Endothelial cell of umbilical vein (primary cell): ENCODE measurements at regions not wholly inside any gene's neighbourhood (a gene's known extent, or its start where the extent isn't known, plus 50 kb on each side); places are given as distances from the start of the nearest gene placed in this dataset.

ENCODE experiments used
- BruUV-seq: library from RNA; stranded (reverse); fragments of 400-500 nt; replicated peaks from 2 replicates; lab custom pipeline; 2021; lab: Mats Ljungman, UMichigan
- CTCF ChIA-PET: fragments of 300-600, 350-600 bp; sonication (Branson Sonifier 250); formaldehyde crosslinking; loops from one replicate; lab custom pipeline; 2021; ENCODE audit warnings: antibody characterized with exemption, inconsistent platforms; lab: Charles Lee
- POLR2A ChIA-PET: fragments of 300-600, 350-600 bp; sonication (Branson Sonifier 250); formaldehyde crosslinking; loops from one replicate; lab custom pipeline; 2021; ENCODE audit warnings: antibody characterized with exemption, inconsistent platforms; lab: Charles Lee
- DNase-seq: peaks from one replicate; pipeline ENCODE4 v3.0.0-alpha.2; 2011; ENCODE audit warnings: low read depth, low spot score
- FAIRE-seq: peaks from 2 replicates; lab custom pipeline; 2011; peaks lifted over from hg19 to GRCh38; lab: Jason Lieb, UNC
- H2AFZ ChIP-seq: 2 replicates; pipeline ENCODE4 v1.6.0; 2012; ENCODE audit warnings: low read depth, low read length, control low read depth, inconsistent platforms
- H3K27ac ChIP-seq: 2 replicates; pipeline ENCODE4 v1.5.1; 2011; ENCODE audit warnings: low read depth, mild to moderate bottlenecking, control low read depth, low read length, moderate library complexity; ENCODE audit not compliant: insufficient read depth
- H3K27me3 ChIP-seq, 2 experiments: 2 replicates each; pipeline versions ENCODE4 v1.6.0 to v1.6.1; 2011; ENCODE audit warnings: low read length in 2 of 2, mixed read lengths in 1 of 2; ENCODE audit not compliant: control insufficient read depth in 2 of 2, insufficient read depth in 2 of 2
- H3K36me3 ChIP-seq, 2 experiments: 2 replicates in 1 of 2; 3 replicates in 1 of 2; pipeline ENCODE4 v1.5.1; 2011; ENCODE audit warnings: low read length in 2 of 2, mild to moderate bottlenecking in 1 of 2, moderate library complexity in 1 of 2; ENCODE audit not compliant: control insufficient read depth in 2 of 2, insufficient read depth in 2 of 2; ENCODE audit errors: extremely low read depth in 1 of 2
- H3K4me1 ChIP-seq: 3 replicates; pipeline ENCODE4 v1.5.1; 2011; ENCODE audit warnings: mild to moderate bottlenecking, low read length; ENCODE audit not compliant: control insufficient read depth, insufficient read depth; ENCODE audit errors: extremely low read depth
- H3K4me2 ChIP-seq: 2 replicates; pipeline ENCODE4 v1.6.1; 2011; ENCODE audit warnings: low read length, control low read depth, mixed read lengths; ENCODE audit not compliant: insufficient read depth
- H3K4me3 ChIP-seq, 3 experiments: fragments of 200-600 bp in 1 of 3; sonication (generic), shearing (Covaris generic) in 1 of 3; replicated peaks in 1 of 3; 2 replicates each; pipeline ENCODE4 v1.5.1; 2011 to 2016; ENCODE audit warnings: control low read depth in 3 of 3, low read length in 3 of 3, mild to moderate bottlenecking in 2 of 3, inconsistent platforms in 1 of 3, low read depth in 1 of 3, moderate library complexity in 1 of 3; ENCODE audit not compliant: insufficient read depth in 1 of 3
- H3K79me2 ChIP-seq: 2 replicates; pipeline ENCODE4 v1.6.0; 2012; ENCODE audit warnings: low read length, inconsistent platforms; ENCODE audit not compliant: control insufficient read depth, insufficient read depth
- H3K9ac ChIP-seq: replicated peaks from 2 replicates; pipeline ENCODE3; 2011; ENCODE audit warnings: low read length, control low read depth; ENCODE audit not compliant: insufficient read depth; ENCODE audit errors: extremely low read depth
- H3K9me1 ChIP-seq: replicated peaks from 3 replicates; pipeline ENCODE4 v1.6.0; 2011; ENCODE audit warnings: mild to moderate bottlenecking, low read length; ENCODE audit not compliant: control insufficient read depth, insufficient read depth; ENCODE audit errors: extremely low read depth
- H3K9me3 ChIP-seq: replicated peaks from 2 replicates; pipeline ENCODE4 v1.5.1; 2012; ENCODE audit warnings: low read length, inconsistent platforms; ENCODE audit not compliant: control insufficient read depth, insufficient read depth
- H4K20me1 ChIP-seq: replicated peaks from 2 replicates; pipeline ENCODE3; 2011; ENCODE audit warnings: mild to moderate bottlenecking, low read length; ENCODE audit not compliant: control insufficient read depth, insufficient read depth; ENCODE audit errors: extremely low read depth
- CTCF ChIP-seq, 2 donors: IDR thresholded peaks; 1 replicate in 1 of 2; 2 replicates in 1 of 2; pipeline ENCODE4 v1.5.1; 2011; ENCODE audit warnings: low read length in 2 of 2, mild to moderate bottlenecking in 2 of 2, moderate library complexity in 2 of 2, control low read depth in 1 of 2, inconsistent platforms in 1 of 2, low read depth in 1 of 2; ENCODE audit not compliant: insufficient read depth in 1 of 2; ENCODE audit errors: extremely low read depth in 1 of 2
- EZH2 ChIP-seq: IDR thresholded peaks from 2 replicates; pipeline ENCODE4 v1.6.1; 2012; ENCODE audit warnings: borderline replicate concordance, low read depth, mild to moderate bottlenecking, moderate library complexity, low read length, inconsistent platforms; ENCODE audit not compliant: severe bottlenecking
- FOS ChIP-seq: IDR thresholded peaks from 2 replicates; pipeline ENCODE4 v1.6.1; 2011; ENCODE audit warnings: mild to moderate bottlenecking, low read length, moderate library complexity, borderline replicate concordance; ENCODE audit not compliant: insufficient read depth
- GATA2 ChIP-seq: IDR thresholded peaks from 2 replicates; pipeline ENCODE4 v1.7.0; 2011; ENCODE audit warnings: low read depth, mild to moderate bottlenecking, moderate library complexity, mixed read lengths, low read length; ENCODE audit not compliant: insufficient read length, insufficient read depth
- JUN ChIP-seq: IDR thresholded peaks from 2 replicates; pipeline ENCODE4 v1.6.1; 2011; ENCODE audit warnings: borderline replicate concordance, low read depth; ENCODE audit not compliant: insufficient read length, insufficient read depth
- MAX ChIP-seq: IDR thresholded peaks from 2 replicates; pipeline ENCODE4 v1.6.1; 2011; ENCODE audit not compliant: insufficient read depth, insufficient read length
- MYC ChIP-seq: IDR thresholded peaks from one replicate; pipeline ENCODE4 v1.6.1; 2011; ENCODE audit warnings: mild to moderate bottlenecking, low read depth, low read length
- POLR2A ChIP-seq: IDR thresholded peaks from 2 replicates; pipeline ENCODE4 v1.6.1; 2012; ENCODE audit warnings: low read depth, mild to moderate bottlenecking, control low read depth, low read length
- POLR2AphosphoS5 ChIP-seq: IDR thresholded peaks from 2 replicates; pipeline ENCODE4 v1.6.1; 2012; ENCODE audit warnings: low read depth, mild to moderate bottlenecking, control low read depth, low read length, moderate library complexity; ENCODE audit not compliant: insufficient read depth
- dilution Hi-C: fragments of 300-500 bp; cut with MboI; formaldehyde crosslinking; loops from one replicate; pipeline ENCODE4 v1.15.0; 2019; ENCODE audit warnings: low sequenced_read_pairs; ENCODE audit not compliant: extremely low pct_ligation_motif_present
- intact Hi-C: fragments of 100-400 bp; cut with micrococcal nuclease; formaldehyde crosslinking; loops from one replicate; pipeline ENCODE4 v1.10.0; 2022

GRCh38 chr1:240029418-240029817, 62.3 kb upstream of the FMN2 start:
- FAIRE-seq (no peak), DNase-seq (no peak)
- POLR2A ChIA-PET: no interaction called here
- no peaks in the 10 kb centered on the region for H3K36me3 ChIP-seq
- dilution Hi-C loops (no loop called here), intact Hi-C loops (no loop called here)
- no peaks in the 10 kb centered on the region for H3K79me2 ChIP-seq
- TF ChIP-seq GATA2 (no peak), FOS (no peak), JUN (no peak), EZH2 (no peak), POLR2AphosphoS5 (no peak), CTCF (IDR thresholded peaks at IDR 0.05; ENCODE audit: extremely low read depth in 1 of 2, insufficient read depth in 1 of 2, low read depth in 1 of 2, low read length in 2 of 2) (no peak), MYC (no peak), MAX (no peak), POLR2A (no peak)
- no peaks in the 10 kb centered on the region for H3K9me1 ChIP-seq
- H3K27ac ChIP-seq: no peak overlapping the region
- CTCF ChIA-PET: interaction anchor here (3.5 to 7.0 kb wide), 2 partner anchors 121 to 160 kb away, joined by 17 to 78 read pairs; no protein-coding TSS in a partner anchor
- BruUV-seq: no TSS peak
- H3K9ac ChIP-seq: no peak overlapping the region
- H3K27me3 ChIP-seq: no peaks in the 10 kb centered on the region
- H4K20me1 ChIP-seq: no peaks in the 10 kb centered on the region
- H3K4me1 ChIP-seq: peaks cover 21% of the 10 kb centered on the region
- no peaks in the 10 kb centered on the region for H3K9me3 ChIP-seq
- H2AFZ ChIP-seq: peak overlapping the region; percentile 20
- no peak overlapping the region for H3K4me2 ChIP-seq
- H3K4me3 ChIP-seq: no peak overlapping the region
